ENCODE measurements at regions not wholly inside any gene's neighbourhood (a gene's known extent, or its start where the extent isn't known, plus 50 kb on each side); places are given as distances from the start of the nearest gene placed in this dataset.
A peak's percentile ranks its signal among the peaks of the same experiment; 100 is the strongest.
"Not testable (repeated sequence)": the region's sequence is repeated elsewhere in the genome, so short reads cannot be mapped to it uniquely, and the experiment has no call there.

DNA sequence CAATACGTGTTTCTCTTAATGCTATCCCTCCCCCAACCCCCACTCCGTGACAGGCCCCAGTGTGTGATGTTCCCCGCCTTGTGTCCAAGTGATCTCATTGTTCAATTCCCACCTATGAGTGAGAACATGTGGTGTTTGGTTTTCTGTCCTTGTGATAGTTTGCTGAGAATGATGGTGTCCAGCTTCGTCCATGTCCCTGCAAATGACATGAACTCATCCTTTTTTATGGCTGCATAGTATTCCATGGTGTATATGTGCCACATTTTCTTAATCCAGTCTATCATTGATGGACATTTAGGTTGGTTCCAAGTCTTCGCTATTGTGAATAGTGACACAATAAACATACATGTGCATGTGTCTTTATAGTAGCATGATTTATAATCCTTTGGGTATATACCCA is 52.5 kb downstream of the KIAA0408 start:
- peaks cover 13% of the 10 kb centered on the region for H3K4me1 Mint-ChIP-seq
- H3K27ac Mint-ChIP-seq; DNase-seq; H3K36me3 Mint-ChIP-seq (ENCODE audit: low read depth); H3K9me3 Mint-ChIP-seq; H3K4me3 Mint-ChIP-seq; intact Hi-C loops (cut with micrococcal nuclease); H3K27me3 Mint-ChIP-seq: not testable (repeated sequence)

DNA sequence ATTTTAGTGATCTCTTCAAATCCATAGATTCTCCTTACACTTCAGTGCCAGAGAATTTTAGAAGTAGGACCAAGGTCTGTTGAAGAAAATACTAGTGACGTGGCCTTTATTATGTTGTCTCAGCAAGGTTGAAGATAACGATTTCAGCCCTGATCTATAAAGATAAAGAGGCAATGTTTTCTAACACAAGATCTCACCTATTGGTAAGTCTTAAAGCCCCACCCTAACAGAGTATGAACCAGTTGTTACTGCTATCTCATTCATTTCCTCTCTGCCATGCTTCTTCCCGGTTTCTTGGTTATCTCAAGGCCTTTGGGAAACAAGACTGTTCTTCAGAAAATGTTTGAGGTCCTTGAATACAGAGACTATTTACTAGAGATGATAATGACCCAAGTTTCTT is 53.1 kb downstream of the KIAA0408 start:
- DNase-seq, result no peak
- Mint-ChIP-seq H3K36me3 (ENCODE audit: low read depth) (peaks cover 3% of the 10 kb centered on the region), H3K27ac (no peak overlapping the region), H3K4me1 (peaks cover 13% of the 10 kb centered on the region), H3K9me3 (peaks cover 8% of the 10 kb centered on the region), H3K27me3 (peaks cover 4% of the 10 kb centered on the region), H3K4me3 (no peak overlapping the region)
- intact Hi-C loops (cut with micrococcal nuclease), result no loop called here

DNA sequence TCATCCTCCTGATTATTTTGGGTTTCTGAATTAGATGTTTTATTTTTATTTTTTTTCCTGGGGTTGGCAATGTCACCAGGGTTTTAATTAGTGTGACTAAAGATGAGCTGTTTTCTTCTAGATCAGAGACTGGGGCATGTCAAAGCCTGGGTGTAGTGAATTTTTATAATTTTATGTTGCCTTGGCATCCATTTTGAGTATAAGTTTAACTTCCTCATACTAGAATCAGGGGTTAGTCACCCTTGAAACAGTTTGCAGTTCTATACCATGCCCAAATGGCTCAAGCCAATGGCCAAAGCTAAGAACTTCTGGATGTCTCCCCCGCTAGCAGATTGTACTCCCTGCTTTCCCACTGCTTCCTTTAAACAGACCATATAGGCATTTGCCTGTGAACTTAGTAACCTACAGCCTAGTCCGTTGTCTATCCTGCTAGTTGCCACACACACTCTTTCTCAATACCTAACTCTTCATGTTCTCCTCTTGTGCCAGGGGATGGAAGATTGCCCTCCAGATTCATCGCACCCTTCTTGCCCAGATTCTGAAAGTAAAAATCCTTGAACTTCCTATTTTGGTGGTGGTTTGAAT is 54.5 kb downstream of the KIAA0408 start:
- Mint-ChIP-seq H3K36me3 (ENCODE audit: low read depth) (peaks cover 3% of the 10 kb centered on the region), H3K9me3 (peaks cover 9% of the 10 kb centered on the region), H3K27me3 (peaks cover 2% of the 10 kb centered on the region), H3K27ac (no peak overlapping the region), H3K4me1 (peaks cover 13% of the 10 kb centered on the region), H3K4me3 (no peak overlapping the region)
- intact Hi-C loops (cut with micrococcal nuclease), result no loop called here
- no peak for DNase-seq

DNA sequence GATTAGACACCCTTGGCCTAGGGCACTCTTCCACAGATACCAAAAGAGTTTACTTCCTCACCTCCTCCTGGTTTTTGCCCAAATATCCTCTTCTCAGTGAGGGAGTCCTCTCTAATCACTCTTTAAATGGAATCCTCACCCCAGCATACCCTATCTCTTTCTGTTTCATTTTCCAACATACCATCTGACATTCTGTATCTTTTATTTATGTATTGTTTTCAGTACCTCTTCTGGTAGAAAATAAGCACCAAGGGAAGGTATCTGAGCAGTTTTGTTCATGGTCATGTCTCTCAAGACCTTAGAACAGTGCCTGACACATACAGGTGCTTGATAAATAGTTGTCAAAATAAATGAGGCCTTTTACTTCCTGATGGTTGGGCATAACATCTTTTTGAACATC is 55.1 kb downstream of the KIAA0408 start:
- Mint-ChIP-seq H3K4me1 (peaks cover 13% of the 10 kb centered on the region), H3K27me3 (no peaks in the 10 kb centered on the region), H3K4me3 (peak overlapping the region; percentile 22), H3K9me3 (peaks cover 12% of the 10 kb centered on the region), H3K36me3 (ENCODE audit: low read depth) (peaks cover 3% of the 10 kb centered on the region), H3K27ac (peak overlapping the region; percentile 61)
- intact Hi-C loops (cut with micrococcal nuclease), result no loop called here
- DNase-seq, result no peak

DNA sequence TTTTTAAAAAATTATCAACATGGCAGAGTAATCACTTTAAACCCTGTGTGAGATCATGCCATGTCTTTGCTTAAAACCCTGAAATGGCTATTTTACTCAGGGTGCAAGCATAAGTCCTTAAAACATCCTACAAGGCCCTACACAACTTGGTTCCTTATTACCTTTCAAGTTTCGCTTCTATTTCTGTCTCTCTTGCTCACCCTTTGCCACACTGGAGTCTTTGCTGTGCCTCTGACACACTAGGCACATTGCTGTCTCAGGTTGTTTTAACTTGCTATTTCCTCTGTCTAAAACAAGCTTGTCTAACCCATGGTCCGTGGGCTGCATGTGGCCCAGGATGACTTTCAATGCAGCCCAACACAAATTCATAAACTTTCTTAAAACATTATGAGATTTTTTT is 55.6 kb downstream of the KIAA0408 start:
- Mint-ChIP-seq H3K27ac (peak overlapping the region; percentile 61), H3K27me3 (no peaks in the 10 kb centered on the region), H3K9me3 (peaks cover 12% of the 10 kb centered on the region), H3K4me1 (peaks cover 13% of the 10 kb centered on the region), H3K4me3 (no peak overlapping the region), H3K36me3 (ENCODE audit: low read depth) (peaks cover 3% of the 10 kb centered on the region)
- intact Hi-C loops (cut with micrococcal nuclease), result loop anchor here (2.0 kb wide), 1 partner anchor 17 kb away; no protein-coding TSS in a partner anchor
- DNase-seq, result no peak

DNA sequence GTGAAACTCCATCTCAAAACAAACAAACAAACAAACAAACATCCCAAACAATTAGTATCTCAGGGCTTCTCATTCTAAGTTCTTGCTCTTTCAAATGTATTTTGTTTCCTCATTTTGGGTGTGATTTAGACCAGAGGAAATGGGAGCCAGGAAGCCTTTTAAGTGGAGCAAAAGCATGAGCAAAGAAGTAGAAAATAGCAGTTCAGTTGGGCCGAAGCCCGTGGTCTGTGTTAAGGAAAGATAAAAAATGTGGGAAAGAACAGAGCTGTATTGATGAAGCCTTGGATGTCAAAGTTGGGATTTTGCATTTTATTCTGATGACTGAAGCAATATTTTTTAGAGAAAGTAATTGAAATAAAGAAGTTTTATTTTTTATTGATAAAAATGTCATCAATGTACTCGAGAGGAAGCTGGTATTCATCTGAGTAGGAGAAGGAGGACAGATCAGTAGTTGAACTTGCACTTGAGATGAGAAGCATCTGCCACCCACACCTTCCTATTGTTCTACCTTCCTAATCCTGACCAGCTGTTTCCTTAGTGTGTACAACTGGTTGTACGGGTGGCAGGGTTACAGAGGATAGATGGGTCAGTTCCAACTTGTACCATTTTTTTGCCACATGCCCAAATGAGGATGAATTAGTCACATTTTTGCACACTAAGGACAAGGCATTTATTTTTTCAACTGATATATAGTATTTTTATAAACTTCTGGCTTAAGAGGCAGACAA is 56.1 kb downstream of the KIAA0408 start:
- Mint-ChIP-seq H3K4me1 (peaks cover 13% of the 10 kb centered on the region), H3K36me3 (ENCODE audit: low read depth) (peaks cover 3% of the 10 kb centered on the region), H3K4me3 (no peak overlapping the region), H3K27me3 (no peaks in the 10 kb centered on the region), H3K9me3 (peaks cover 12% of the 10 kb centered on the region), H3K27ac (no peak overlapping the region)
- intact Hi-C loops (cut with micrococcal nuclease), result loop anchor here (2.0 kb wide), 1 partner anchor 16 kb away; no protein-coding TSS in a partner anchor
- DNase-seq, result no peak

DNA sequence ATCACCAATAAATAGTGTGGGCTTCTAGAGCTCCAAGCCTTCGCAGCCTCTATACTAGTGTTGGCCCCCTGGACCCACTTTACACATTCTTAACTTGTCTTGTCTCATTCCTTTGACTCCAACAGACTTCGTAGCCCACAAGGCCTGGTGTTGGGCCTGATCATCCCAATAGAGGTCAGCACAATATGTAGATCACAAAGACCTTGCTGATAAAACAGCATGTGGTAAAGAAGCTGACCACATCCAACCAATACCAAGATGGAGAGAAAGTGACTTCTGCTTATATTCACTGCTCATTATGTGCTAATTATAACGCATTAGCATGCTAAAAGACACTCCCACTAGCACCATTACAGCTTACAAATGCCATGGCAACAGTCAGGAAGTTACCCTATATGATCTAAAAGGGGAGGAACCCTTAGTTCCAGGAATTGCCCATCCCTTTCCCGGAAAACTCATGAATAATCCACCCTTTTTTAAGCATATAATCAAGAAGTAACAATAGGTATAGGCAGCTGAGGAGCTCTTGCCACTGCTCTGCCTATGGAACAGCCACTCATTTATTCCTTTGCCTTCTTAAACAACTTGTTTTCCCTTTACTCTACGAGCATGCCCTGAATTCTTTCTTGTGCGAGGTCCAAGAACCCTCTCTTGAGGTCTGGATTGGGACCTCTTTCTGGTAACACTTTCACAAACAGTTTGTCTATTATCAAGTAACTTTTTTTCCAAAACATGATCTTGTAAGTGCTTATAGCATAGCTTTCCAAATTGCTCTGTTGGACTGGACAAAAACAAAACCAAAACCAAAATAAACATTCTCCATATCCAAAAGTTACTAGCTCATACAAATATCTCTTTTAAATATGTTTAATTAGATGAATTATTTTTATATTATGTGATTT is 54.6 kb upstream of the ECHDC1 start:
- H3K9me3 Mint-ChIP-seq, result peaks cover 4% of the 10 kb centered on the region
- intact Hi-C loops (cut with micrococcal nuclease), result no loop called here
- H3K4me3 Mint-ChIP-seq, result no peak overlapping the region
- no peak overlapping the region for H3K27ac Mint-ChIP-seq
- DNase-seq, result no peak
- peaks cover 3% of the 10 kb centered on the region for H3K27me3 Mint-ChIP-seq
- H3K36me3 Mint-ChIP-seq (ENCODE audit: low read depth), result no peaks in the 10 kb centered on the region
- no peaks in the 10 kb centered on the region for H3K4me1 Mint-ChIP-seq

DNA sequence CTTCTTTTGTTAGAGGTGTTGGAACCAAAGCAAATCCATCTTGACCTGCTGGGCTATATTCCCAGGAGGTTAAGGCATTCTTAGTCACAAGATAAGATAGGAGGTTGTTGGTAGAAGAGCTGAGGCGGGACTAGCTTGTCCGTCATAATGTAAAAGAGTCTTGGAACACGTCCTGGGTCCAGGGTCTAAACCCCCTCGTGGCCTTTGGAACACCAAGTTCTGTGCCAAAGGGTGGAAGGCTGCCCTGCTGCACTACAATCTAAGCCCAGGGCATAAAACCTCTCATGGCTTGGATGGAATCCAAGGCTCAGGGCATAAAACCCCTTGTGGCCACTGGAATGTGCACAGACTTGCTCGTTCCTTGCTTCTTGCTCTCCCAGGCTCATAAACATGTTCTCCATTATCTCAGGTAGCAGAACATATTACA is 53.8 kb upstream of the ECHDC1 start:
- H3K27ac Mint-ChIP-seq; H3K4me3 Mint-ChIP-seq; H3K27me3 Mint-ChIP-seq; DNase-seq; H3K9me3 Mint-ChIP-seq; H3K4me1 Mint-ChIP-seq; intact Hi-C loops (cut with micrococcal nuclease); H3K36me3 Mint-ChIP-seq (ENCODE audit: low read depth): not testable (repeated sequence)

Data from activated CD4-positive, alpha-beta T cell treated with anti-CD3 and anti-CD28 coated beads, Interleukin-2, amount 10 ng/mL, durations not matched to agents 24 days and 14 days (primary cell).